Body of pancreas (tissue), 4 donors: ENCODE measurements at regions not wholly inside any gene's neighbourhood (a gene's known extent, or its start where the extent isn't known, plus 50 kb on each side); places are given as distances from the start of the nearest gene placed in this dataset.

Experiments used
- ATAC-seq: fragments of 150-250 bp; one replicate; pipeline ENCODE4 v1.9.1; 2016
- DNase-seq, 4 donors: peaks; one replicate each; pipeline ENCODE4 v3.0.0-alpha.2; 2019
- H3K27ac ChIP-seq, 4 donors: fragments of 200-600 bp; sonication (generic); 1 replicate in 3 of 4; 2 replicates in 1 of 4; pipeline versions ENCODE4 v1.5.1 to v1.6.1; 2016 to 2019; ENCODE audit warnings: mild to moderate bottlenecking in 1 of 4, mixed read lengths in 1 of 4, moderate library complexity in 1 of 4
- H3K27me3 ChIP-seq, 2 donors: fragments of 200-600 bp; sonication (generic); one replicate each; pipeline ENCODE4 v1.6.0; 2016; ENCODE audit warnings: mild to moderate bottlenecking in 1 of 2
- H3K36me3 ChIP-seq, 2 donors: fragments of 200-600 bp; sonication (generic); replicated peaks in 1 of 2; 2 replicates each; pipeline ENCODE4 v1.5.1; 2016; ENCODE audit warnings: low read depth in 2 of 2; ENCODE audit not compliant: insufficient read depth in 1 of 2
- H3K4me1 ChIP-seq: fragments of 200-600 bp; sonication (generic); one replicate; pipeline ENCODE4 v1.6.0; 2016
- H3K4me3 ChIP-seq, 2 donors: fragments of 200-600 bp; sonication (generic); 1 replicate in 1 of 2; 2 replicates in 1 of 2; pipeline ENCODE4 v1.5.1; 2016 to 2019
- H3K9me3 ChIP-seq, 3 donors: fragments of 200-600 bp; sonication (generic); 1 replicate in 2 of 3; 2 replicates in 1 of 3; pipeline ENCODE4 v1.5.1; 2016
- CTCF ChIP-seq, 7 experiments: fragments of 450-650 bp in 4 of 7; fragments of 200-600 bp in 3 of 7; sonication (generic) in 3 of 7; IDR thresholded peaks; one replicate each; pipeline ENCODE4 v1.5.1; 2016 to 2019; ENCODE audit warnings: antibody characterized with exemption in 7 of 7
- POLR2A ChIP-seq, 3 donors: fragments of 450-650 bp; IDR thresholded peaks; one replicate each; pipeline ENCODE4 v1.6.1; 2016; ENCODE audit warnings: antibody characterized with exemption in 3 of 3, mild to moderate bottlenecking in 2 of 3
- WGBS, 2 donors: methylation state at CpG; one replicate each; pipeline ENCODE4 v1.1.5; 2017; 5-methylcytosine and 5-hydroxymethylcytosine counted together
- intact Hi-C: fragments of 100-400 bp; cut with DNase I; formaldehyde crosslinking; loops from one replicate; pipeline ENCODE4 v1.15.1; 2023

DNA sequence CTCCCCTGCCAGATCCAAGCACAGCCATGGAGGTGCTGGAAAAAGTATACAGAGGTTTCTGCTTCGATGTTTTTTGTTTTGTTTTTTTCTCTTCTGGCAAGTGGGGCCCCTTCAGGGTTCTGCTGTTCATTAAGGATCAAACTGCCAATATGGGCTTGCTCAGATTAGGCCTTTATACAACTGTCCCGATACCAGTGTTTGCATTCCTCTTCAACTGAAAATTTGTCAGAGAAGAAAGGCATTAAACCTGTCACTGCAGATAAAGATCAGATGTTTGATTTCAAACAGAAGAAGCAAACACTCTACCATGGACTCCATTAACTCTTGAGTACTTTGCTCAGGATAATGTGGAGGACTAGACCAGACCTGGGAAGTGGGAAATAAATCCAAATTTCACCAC, 396.0 kb upstream of the SMIM21 start:
- H3K4me3 ChIP-seq = no peak overlapping the region
- ATAC-seq (no peak), DNase-seq (no peak)
- TF ChIP-seq POLR2A (IDR thresholded peaks at IDR 0.05) (no peak), CTCF (IDR thresholded peaks at IDR 0.05) (no peak)
- no peaks in the 10 kb centered on the region for H3K4me1 ChIP-seq
- no peak overlapping the region for H3K27ac ChIP-seq
- no peaks in the 10 kb centered on the region for H3K36me3 ChIP-seq
- 12 to 18% methylated on average over 2 of the region's 2 CpGs for WGBS, 2 donors
- H3K27me3 ChIP-seq = no peaks in the 10 kb centered on the region
- intact Hi-C loops = no loop called here
- no peaks in the 10 kb centered on the region for H3K9me3 ChIP-seq

- H3K27me3 ChIP-seq = no peaks in the 10 kb centered on the region
- no peaks in the 10 kb centered on the region for H3K36me3 ChIP-seq
- TF ChIP-seq POLR2A (IDR thresholded peaks at IDR 0.05) = no peak
- no peak for TF ChIP-seq CTCF (IDR thresholded peaks at IDR 0.05)
- no peak overlapping the region for H3K27ac ChIP-seq
- intact Hi-C loops = no loop called here
- WGBS, 2 donors = 48 to 49% methylated on average over 5 of the region's 5 CpGs
- H3K4me3 ChIP-seq = no peak overlapping the region
- no peaks in the 10 kb centered on the region for H3K9me3 ChIP-seq
- DNase-seq = no peak
- H3K4me1 ChIP-seq = no peaks in the 10 kb centered on the region
- ATAC-seq = no peak
These were observed 390.9 kb upstream of the SMIM21 start for GRCh38 chr18:75818383-75818782.

GRCh38 chr18:75815767-75816166, 388.3 kb upstream of the SMIM21 start:
- Histone ChIP-seq H3K4me1 (no peaks in the 10 kb centered on the region), H3K36me3 (no peaks in the 10 kb centered on the region), H3K9me3 (no peaks in the 10 kb centered on the region), H3K27me3 (no peaks in the 10 kb centered on the region), H3K27ac (no peak overlapping the region), H3K4me3 (no peak overlapping the region)
- DNase-seq = no peak
- intact Hi-C loops = no loop called here
- whole genome bisulfite sequencing, 2 donors = 66 to 73% methylated on average over 1 of the region's 1 CpG
- ATAC-seq = no peak
- TF ChIP-seq CTCF (IDR thresholded peaks at IDR 0.05) (no peak), POLR2A (IDR thresholded peaks at IDR 0.05) (no peak)

DNA sequence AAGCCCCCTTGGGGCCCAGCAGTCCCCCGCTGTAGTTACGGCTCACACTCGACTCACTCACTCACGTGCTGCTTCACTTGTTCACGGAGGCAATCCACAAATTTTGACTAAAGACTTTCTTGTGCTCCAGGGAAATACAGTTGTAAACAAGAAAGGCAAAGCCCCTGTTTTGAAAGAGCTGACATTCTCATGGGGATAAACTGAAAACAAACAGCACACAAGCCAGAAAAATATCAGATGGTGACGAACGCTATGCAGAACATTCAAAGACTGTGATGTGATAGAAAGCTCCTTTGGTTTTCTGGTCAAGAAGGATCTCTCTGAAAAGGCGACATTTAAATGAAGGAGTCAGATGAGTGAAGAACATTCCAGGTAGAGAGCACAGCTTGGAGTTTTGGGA, 385.3 kb upstream of the SMIM21 start:
- WGBS, 2 donors = 63 to 69% methylated on average over 8 of the region's 8 CpGs
- Histone ChIP-seq H3K36me3 (no peaks in the 10 kb centered on the region), H3K9me3 (no peaks in the 10 kb centered on the region), H3K4me3 (no peak overlapping the region), H3K4me1 (no peaks in the 10 kb centered on the region), H3K27ac (no peak overlapping the region), H3K27me3 (no peaks in the 10 kb centered on the region)
- TF ChIP-seq CTCF (IDR thresholded peaks at IDR 0.05) (no peak), POLR2A (IDR thresholded peaks at IDR 0.05) (no peak)
- ATAC-seq (no peak), DNase-seq (no peak)
- intact Hi-C loops = no loop called here

GRCh38 chr18:75810961-75811551, 383.6 kb upstream of the SMIM21 start:
- Histone ChIP-seq H3K4me1 (no peaks in the 10 kb centered on the region), H3K27me3 (no peaks in the 10 kb centered on the region), H3K4me3 (no peak overlapping the region), H3K9me3 (no peaks in the 10 kb centered on the region), H3K27ac (no peak overlapping the region), H3K36me3 (no peaks in the 10 kb centered on the region)
- no peak for ATAC-seq
- intact Hi-C loops = no loop called here
- no peak for TF ChIP-seq POLR2A (IDR thresholded peaks at IDR 0.05)
- TF ChIP-seq CTCF (IDR thresholded peaks at IDR 0.05) = no peak
- DNase-seq = no peak
- 31 to 38% methylated on average over 5 of the region's 5 CpGs for WGBS, 2 donors
